ENCODE measurements at regions not wholly inside any gene's neighbourhood (a gene's known extent, or its start where the extent isn't known, plus 50 kb on each side); places are given as distances from the start of the nearest gene placed in this dataset.

DNA sequence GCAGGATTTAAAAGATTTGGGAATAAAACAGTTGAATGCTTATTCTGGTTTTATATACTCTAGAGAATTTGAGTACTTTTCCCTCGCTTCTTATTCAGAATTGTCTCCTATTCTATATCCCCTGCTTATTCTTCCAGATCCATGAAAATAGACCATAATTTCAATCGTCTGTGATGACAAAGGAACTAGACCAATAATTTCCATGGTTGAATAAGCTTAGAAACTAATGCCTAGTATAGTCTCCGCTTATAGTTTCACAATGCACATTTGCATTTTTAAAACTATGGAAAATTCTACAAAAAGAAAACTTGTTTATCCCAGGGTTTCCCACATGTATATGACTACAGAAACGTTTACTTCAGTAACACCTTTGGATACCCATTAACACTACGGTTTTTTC lies 247.4 kb upstream of the NR5A2 start:
- no peak for DNase-seq (ENCODE audit: extremely low spot score, unreplicated experiment)
- no peaks in the 10 kb centered on the region for H3K27me3 Mint-ChIP-seq
- no peak overlapping the region for H3K4me3 Mint-ChIP-seq
- no peak overlapping the region for H3K27ac Mint-ChIP-seq
- peaks cover 15% of the 10 kb centered on the region for H3K4me1 Mint-ChIP-seq (ENCODE audit: unreplicated experiment)
- TF ChIP-seq, protein P1, sequence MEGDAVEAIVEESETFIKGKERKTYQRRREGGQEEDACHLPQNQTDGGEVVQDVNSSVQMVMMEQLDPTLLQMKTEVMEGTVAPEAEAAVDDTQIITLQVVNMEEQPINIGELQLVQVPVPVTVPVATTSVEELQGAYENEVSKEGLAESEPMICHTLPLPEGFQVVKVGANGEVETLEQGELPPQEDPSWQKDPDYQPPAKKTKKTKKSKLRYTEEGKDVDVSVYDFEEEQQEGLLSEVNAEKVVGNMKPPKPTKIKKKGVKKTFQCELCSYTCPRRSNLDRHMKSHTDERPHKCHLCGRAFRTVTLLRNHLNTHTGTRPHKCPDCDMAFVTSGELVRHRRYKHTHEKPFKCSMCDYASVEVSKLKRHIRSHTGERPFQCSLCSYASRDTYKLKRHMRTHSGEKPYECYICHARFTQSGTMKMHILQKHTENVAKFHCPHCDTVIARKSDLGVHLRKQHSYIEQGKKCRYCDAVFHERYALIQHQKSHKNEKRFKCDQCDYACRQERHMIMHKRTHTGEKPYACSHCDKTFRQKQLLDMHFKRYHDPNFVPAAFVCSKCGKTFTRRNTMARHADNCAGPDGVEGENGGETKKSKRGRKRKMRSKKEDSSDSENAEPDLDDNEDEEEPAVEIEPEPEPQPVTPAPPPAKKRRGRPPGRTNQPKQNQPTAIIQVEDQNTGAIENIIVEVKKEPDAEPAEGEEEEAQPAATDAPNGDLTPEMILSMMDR (conservative IDR thresholded peaks at IDR 0.05): no peak
- H3K36me3 Mint-ChIP-seq: no peaks in the 10 kb centered on the region
- no peaks in the 10 kb centered on the region for H3K9me3 Mint-ChIP-seq

- H3K27ac Mint-ChIP-seq: no peak overlapping the region
- no peaks in the 10 kb centered on the region for H3K27me3 Mint-ChIP-seq
- no peak overlapping the region for H3K4me3 Mint-ChIP-seq
- peaks cover 15% of the 10 kb centered on the region for H3K4me1 Mint-ChIP-seq (ENCODE audit: unreplicated experiment)
- H3K36me3 Mint-ChIP-seq: no peaks in the 10 kb centered on the region
- TF ChIP-seq, protein P1 (conservative IDR thresholded peaks at IDR 0.05): no peak
- no peaks in the 10 kb centered on the region for H3K9me3 Mint-ChIP-seq
- no peak for DNase-seq (ENCODE audit: extremely low spot score, unreplicated experiment)
Measured at GRCh38 chr1:199780948-199781670, 246.4 kb upstream of the NR5A2 start.

DNA sequence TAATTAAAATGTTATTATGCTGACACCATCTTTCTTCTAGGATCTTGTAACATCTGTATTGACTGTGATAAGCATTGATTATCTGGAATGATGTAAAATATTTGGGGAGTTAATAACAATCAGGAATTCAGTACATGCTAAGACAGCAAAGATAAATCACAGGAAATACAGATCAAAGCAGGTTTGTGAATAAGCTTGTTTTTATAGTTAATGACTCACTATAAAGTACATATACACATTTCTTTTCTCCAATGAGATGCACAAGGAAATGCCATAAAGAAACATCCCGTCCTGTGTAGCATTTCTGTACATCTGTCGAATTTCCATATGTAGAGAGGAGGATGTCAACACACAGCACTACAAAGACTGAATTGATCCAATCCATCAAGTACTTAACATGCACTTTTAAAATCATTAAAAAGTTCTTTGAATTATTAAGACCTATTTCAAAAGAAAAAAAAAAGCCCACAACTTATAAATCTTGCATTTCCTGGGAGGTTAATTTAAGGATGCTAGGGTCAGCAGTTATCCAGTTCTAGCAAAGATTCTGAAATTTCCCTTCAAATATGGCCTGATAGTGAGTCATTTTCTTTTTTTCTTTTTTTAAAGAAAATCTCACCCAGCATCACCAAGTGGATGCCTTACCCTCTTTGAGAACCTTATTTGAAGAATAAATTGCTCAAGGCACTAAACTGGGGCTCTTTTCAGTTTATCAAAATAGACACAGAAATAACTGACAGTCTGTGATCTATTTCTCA lies 243.2 kb upstream of the NR5A2 start:
- no peaks in the 10 kb centered on the region for H3K9me3 Mint-ChIP-seq
- no peak overlapping the region for H3K4me3 Mint-ChIP-seq
- H3K4me1 Mint-ChIP-seq (ENCODE audit: unreplicated experiment): peaks cover 11% of the 10 kb centered on the region
- DNase-seq (ENCODE audit: extremely low spot score, unreplicated experiment): no peak
- no peaks in the 10 kb centered on the region for H3K36me3 Mint-ChIP-seq
- H3K27me3 Mint-ChIP-seq: no peaks in the 10 kb centered on the region
- H3K27ac Mint-ChIP-seq: no peak overlapping the region
- TF ChIP-seq, protein P1 (conservative IDR thresholded peaks at IDR 0.05): no peak

GRCh38 chr1:199786695-199787094 lies 240.8 kb upstream of the NR5A2 start:
- H3K27ac Mint-ChIP-seq: no peak overlapping the region
- H3K9me3 Mint-ChIP-seq: no peaks in the 10 kb centered on the region
- no peak overlapping the region for H3K4me3 Mint-ChIP-seq
- H3K4me1 Mint-ChIP-seq (ENCODE audit: unreplicated experiment): peaks cover 11% of the 10 kb centered on the region
- H3K27me3 Mint-ChIP-seq: no peaks in the 10 kb centered on the region
- TF ChIP-seq, protein P1 (conservative IDR thresholded peaks at IDR 0.05): no peak
- no peaks in the 10 kb centered on the region for H3K36me3 Mint-ChIP-seq
- DNase-seq (ENCODE audit: extremely low spot score, unreplicated experiment): no peak

DNA sequence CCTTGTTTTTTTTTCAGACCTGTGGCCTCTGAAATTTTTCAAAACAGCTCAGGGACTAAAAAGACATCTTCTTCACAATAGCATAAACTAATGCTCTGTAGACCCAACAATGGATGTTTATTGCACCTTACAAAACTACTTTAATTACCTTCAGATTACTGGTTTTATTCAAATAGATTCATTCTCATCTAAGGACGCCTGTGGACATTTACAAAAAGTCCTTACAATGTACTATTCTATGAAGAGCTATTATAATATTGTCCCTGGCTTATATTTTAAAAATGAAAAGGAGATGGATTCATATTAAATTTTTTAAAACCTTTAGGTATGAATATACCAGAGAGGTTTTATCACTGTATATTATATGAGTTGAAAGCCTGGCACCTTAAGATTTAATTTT lies 238.4 kb upstream of the NR5A2 start:
- Mint-ChIP-seq H3K9me3 (no peaks in the 10 kb centered on the region), H3K36me3 (no peaks in the 10 kb centered on the region), H3K27me3 (no peaks in the 10 kb centered on the region), H3K4me1 (ENCODE audit: unreplicated experiment) (peaks cover 1% of the 10 kb centered on the region), H3K27ac (no peak overlapping the region), H3K4me3 (no peak overlapping the region)
- TF ChIP-seq, protein P1 (conservative IDR thresholded peaks at IDR 0.05): no peak
- no peak for DNase-seq (ENCODE audit: extremely low spot score, unreplicated experiment)

Data from type B pancreatic cell (in vitro differentiated cells).